Colonic mucosa (tissue), 4 donors: ENCODE measurements at regions not wholly inside any gene's neighbourhood (a gene's known extent, or its start where the extent isn't known, plus 50 kb on each side); places are given as distances from the start of the nearest gene placed in this dataset.

Experiments used
- DNase-seq: peaks from one replicate; pipeline ENCODE4 v3.0.0-alpha.2; 2020
- H3K27ac ChIP-seq: fragments of 200-600 bp; one replicate; pipeline ENCODE4 v1.8.0; 2021
- H3K27me3 ChIP-seq: fragments of 200-600 bp; one replicate; pipeline ENCODE4 v1.8.0; 2021
- H3K36me3 ChIP-seq: fragments of 200-600 bp; one replicate; pipeline ENCODE4 v1.8.0; 2021
- H3K4me1 ChIP-seq: fragments of 200-600 bp; one replicate; pipeline ENCODE4 v1.8.0; 2021; ENCODE audit warnings: mild to moderate bottlenecking
- H3K4me3 ChIP-seq: fragments of 200-600 bp; one replicate; pipeline ENCODE4 v1.8.0; 2021
- H3K9ac ChIP-seq, 2 donors: one replicate each; pipeline ENCODE4 v1.7.0; 2013; ENCODE audit warnings: control low read depth in 2 of 2, low read depth in 2 of 2, low read length in 2 of 2
- H3K9me3 ChIP-seq: fragments of 200-600 bp; one replicate; pipeline ENCODE4 v1.8.0; 2021
- intact Hi-C: fragments of 100-400 bp; cut with DNase I; formaldehyde crosslinking; loops from one replicate; pipeline ENCODE4 v1.14.1; 2022
- TF ChIP-seq, protein P1 (sequence below): fragments of 200-600 bp; IDR thresholded peaks from one replicate; pipeline ENCODE4 v1.8.0; 2022; ENCODE audit warnings: antibody characterized with exemption, mild to moderate bottlenecking
- donor health status: healthy.
- donor health status: DM: no; HTN: no; CAD: no.
- donor health status: DM: no; HTN: no; CAD: no.

DNA sequence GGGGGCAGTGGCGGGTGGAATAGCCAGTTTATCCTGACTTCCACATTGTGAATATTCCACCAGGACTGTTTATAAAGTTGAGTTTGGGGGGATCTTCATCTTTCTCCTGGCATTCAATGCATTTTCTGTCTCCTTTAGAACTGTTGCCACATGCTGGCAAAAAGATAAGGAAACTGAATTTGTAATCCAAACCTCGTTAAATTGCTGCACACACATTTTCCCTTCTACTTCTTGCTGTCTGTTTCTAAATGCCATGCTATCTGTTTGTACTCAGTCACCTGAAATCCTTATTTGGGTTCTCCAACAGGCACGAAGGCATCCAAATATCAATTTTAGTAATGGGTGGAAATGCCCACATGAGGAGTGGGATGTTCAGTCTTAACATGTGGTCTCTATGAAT is 180.2 kb upstream of the CCN2 start:
- no peak overlapping the region for H3K9ac ChIP-seq

DNA sequence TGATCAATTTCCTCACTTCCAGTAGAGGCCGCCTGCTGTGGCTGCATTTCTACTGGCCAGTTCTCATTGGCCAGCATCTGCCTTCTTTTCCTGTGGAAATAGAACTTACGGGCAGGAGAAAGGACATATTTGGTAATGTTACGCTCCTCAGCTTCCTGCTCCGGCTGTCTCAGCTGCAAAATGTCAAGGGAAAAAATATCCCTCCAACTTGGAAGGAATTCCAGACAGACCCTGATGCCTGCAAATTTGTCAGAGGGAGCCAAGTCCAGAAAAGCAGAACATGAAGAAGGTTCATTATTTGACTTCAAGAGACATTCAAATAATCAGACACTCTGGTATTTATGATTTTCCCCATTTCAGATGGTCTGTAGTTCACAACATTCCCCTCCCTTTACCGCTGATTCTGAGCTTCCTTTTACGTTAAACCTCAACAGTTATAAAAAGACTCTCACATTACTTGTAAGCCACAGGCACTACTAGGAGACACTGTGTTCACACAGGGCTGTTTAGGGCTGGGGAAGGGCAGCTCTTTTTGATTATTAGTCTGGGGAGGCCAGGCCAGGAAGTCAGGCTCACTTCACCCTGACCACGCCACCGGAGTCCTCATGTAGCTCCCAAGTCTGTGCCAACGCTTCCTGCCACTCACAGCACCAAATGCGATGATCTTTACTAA is 179.6 kb upstream of the CCN2 start:
- no peaks in the 10 kb centered on the region for H3K4me1 ChIP-seq
- H3K27me3 ChIP-seq = no peaks in the 10 kb centered on the region
- H3K9me3 ChIP-seq = no peaks in the 10 kb centered on the region
- intact Hi-C loops = no loop called here
- DNase-seq = no peak
- no peak overlapping the region for H3K9ac ChIP-seq
- no peaks in the 10 kb centered on the region for H3K36me3 ChIP-seq
- peak overlapping the region; percentile 46 for H3K27ac ChIP-seq
- H3K4me3 ChIP-seq = no peak overlapping the region
- TF ChIP-seq, protein P1, sequence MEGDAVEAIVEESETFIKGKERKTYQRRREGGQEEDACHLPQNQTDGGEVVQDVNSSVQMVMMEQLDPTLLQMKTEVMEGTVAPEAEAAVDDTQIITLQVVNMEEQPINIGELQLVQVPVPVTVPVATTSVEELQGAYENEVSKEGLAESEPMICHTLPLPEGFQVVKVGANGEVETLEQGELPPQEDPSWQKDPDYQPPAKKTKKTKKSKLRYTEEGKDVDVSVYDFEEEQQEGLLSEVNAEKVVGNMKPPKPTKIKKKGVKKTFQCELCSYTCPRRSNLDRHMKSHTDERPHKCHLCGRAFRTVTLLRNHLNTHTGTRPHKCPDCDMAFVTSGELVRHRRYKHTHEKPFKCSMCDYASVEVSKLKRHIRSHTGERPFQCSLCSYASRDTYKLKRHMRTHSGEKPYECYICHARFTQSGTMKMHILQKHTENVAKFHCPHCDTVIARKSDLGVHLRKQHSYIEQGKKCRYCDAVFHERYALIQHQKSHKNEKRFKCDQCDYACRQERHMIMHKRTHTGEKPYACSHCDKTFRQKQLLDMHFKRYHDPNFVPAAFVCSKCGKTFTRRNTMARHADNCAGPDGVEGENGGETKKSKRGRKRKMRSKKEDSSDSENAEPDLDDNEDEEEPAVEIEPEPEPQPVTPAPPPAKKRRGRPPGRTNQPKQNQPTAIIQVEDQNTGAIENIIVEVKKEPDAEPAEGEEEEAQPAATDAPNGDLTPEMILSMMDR = no peak

More for the DNA sequence above, 180.2 kb upstream of the CCN2 start:
- H3K36me3 ChIP-seq = no peaks in the 10 kb centered on the region
- H3K4me1 ChIP-seq = no peaks in the 10 kb centered on the region
- H3K27me3 ChIP-seq = no peaks in the 10 kb centered on the region
- TF ChIP-seq, protein P1 = no peak
- peak overlapping the region; percentile 46 for H3K27ac ChIP-seq
- no peak overlapping the region for H3K4me3 ChIP-seq
- no peak for DNase-seq
- H3K9me3 ChIP-seq = no peaks in the 10 kb centered on the region
- intact Hi-C loops = no loop called here

DNA sequence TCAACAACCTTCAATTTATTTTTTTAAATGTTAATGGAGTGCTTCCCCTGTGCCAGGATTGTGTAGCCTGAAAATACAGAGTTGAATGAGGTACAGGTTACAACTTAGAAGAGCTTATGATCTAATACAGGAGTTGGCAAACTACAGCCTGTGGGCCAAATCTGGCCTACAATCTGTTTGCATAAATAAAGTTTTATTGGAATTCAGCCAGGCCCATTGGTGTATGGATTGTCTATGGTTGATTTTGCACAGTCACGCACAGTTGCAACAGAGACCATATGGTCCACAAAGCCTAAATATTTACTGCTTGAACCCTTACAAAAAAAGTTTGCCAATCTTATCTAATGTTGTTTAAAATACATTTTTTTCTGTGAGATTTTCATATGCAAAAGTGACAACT is 177.3 kb upstream of the CCN2 start:
- no peak overlapping the region for H3K4me3 ChIP-seq
- H3K36me3 ChIP-seq = no peaks in the 10 kb centered on the region
- intact Hi-C loops = no loop called here
- no peak overlapping the region for H3K27ac ChIP-seq
- no peak overlapping the region for H3K9ac ChIP-seq
- H3K4me1 ChIP-seq = no peaks in the 10 kb centered on the region
- no peaks in the 10 kb centered on the region for H3K27me3 ChIP-seq
- TF ChIP-seq, protein P1 = no peak
- DNase-seq = no peak
- H3K9me3 ChIP-seq = no peaks in the 10 kb centered on the region

DNA sequence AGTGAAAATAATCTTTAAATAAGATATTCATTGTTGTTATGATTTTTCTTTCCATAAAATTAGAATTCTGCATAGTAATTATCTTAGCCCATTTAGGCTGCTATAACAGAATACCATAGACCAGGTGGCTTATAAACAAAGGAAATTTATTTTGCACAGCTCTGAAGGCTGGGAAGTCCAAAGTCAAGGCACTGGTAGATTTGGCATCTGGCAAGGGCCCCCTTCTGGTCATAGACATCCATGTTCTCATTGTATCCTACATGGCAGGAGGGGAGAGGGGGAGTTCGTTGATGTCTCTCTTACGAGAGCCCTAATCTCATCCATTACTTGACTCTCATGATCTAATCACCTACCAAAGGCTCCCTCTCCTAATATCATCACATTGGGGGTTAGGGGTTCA is 175.0 kb upstream of the CCN2 start:
- Histone ChIP-seq H3K4me1 (no peaks in the 10 kb centered on the region), H3K27ac (no peak overlapping the region), H3K9ac (no peak overlapping the region), H3K27me3 (no peaks in the 10 kb centered on the region), H3K4me3 (no peak overlapping the region), H3K9me3 (no peaks in the 10 kb centered on the region), H3K36me3 (no peaks in the 10 kb centered on the region)
- DNase-seq = no peak
- TF ChIP-seq, protein P1 = no peak
- intact Hi-C loops = no loop called here

DNA sequence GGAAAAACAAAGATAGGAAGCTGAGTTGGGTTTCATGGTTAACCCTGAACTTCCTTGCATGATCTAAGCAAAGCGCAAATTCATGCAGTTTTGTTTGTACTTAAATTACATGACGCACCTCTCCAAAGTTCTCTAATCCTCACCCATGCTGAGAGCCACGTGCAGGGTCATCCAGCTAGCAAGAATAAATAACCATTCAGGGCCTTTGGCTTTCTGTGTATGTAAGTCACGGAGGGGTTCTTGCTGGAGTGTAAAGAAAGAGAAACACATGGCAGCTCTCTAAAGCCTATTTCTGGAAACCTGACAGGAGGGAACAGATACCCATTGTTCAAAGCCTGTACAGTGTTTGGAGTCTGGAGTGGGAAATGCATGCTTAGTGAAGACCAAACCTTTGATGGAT is 171.7 kb upstream of the CCN2 start:
- Histone ChIP-seq H3K4me3 (no peak overlapping the region), H3K9me3 (no peaks in the 10 kb centered on the region), H3K9ac (no peak overlapping the region), H3K4me1 (no peaks in the 10 kb centered on the region), H3K27ac (no peak overlapping the region), H3K27me3 (no peaks in the 10 kb centered on the region), H3K36me3 (no peaks in the 10 kb centered on the region)
- DNase-seq = no peak
- TF ChIP-seq, protein P1 = no peak
- intact Hi-C loops = no loop called here
